ENCODE measurements at regions not wholly inside any gene's neighbourhood (a gene's known extent, or its start where the extent isn't known, plus 50 kb on each side); places are given as distances from the start of the nearest gene placed in this dataset.

GRCh38 chr3:40705663-40706062 is 180.9 kb downstream of the ZNF621 start:
- no peak for DNase-seq

- no peak for DNase-seq
Measured at GRCh38 chr3:40713306-40713705, 188.5 kb downstream of the ZNF621 start.

- DNase-seq, result no peak
Measured at GRCh38 chr3:40713795-40714194, 189.0 kb downstream of the ZNF621 start.

GRCh38 chr3:40714771-40715345 is 190.1 kb downstream of the ZNF621 start:
- no peak for DNase-seq

- no peak for DNase-seq
Measured at GRCh38 chr3:40715551-40715950, 190.8 kb downstream of the ZNF621 start.

GRCh38 chr3:40717471-40717870 is 192.7 kb downstream of the ZNF621 start:
- no peak for DNase-seq

- DNase-seq, result no peak
Measured at GRCh38 chr3:40718209-40718608, 193.4 kb downstream of the ZNF621 start.

- no peak for DNase-seq
Measured at GRCh38 chr3:40718681-40719080, 193.9 kb downstream of the ZNF621 start.

GRCh38 chr3:40719660-40720287 is 195.0 kb downstream of the ZNF621 start:
- no peak for DNase-seq

- DNase-seq, result no peak
Measured at GRCh38 chr3:40720341-40720740, 195.6 kb downstream of the ZNF621 start.

GRCh38 chr3:40720863-40721262 is 196.1 kb downstream of the ZNF621 start:
- DNase-seq, result no peak

GRCh38 chr3:40723083-40723660 is 198.4 kb downstream of the ZNF621 start:
- DNase-seq, result no peak

GRCh38 chr3:40725031-40725430 is 200.3 kb downstream of the ZNF621 start:
- no peak for DNase-seq

GRCh38 chr3:40731445-40731844 is 206.7 kb downstream of the ZNF621 start:
- DNase-seq, result no peak

- no peak for DNase-seq
Measured at GRCh38 chr3:40736943-40737342, 212.2 kb downstream of the ZNF621 start.

- DNase-seq, result no peak
Measured at GRCh38 chr3:40737343-40737742, 212.6 kb downstream of the ZNF621 start.

GRCh38 chr3:40739971-40740370 is 215.2 kb downstream of the ZNF621 start:
- DNase-seq, result no peak

GRCh38 chr3:40741729-40742128 is 217.0 kb downstream of the ZNF621 start:
- no peak for DNase-seq

GRCh38 chr3:40745381-40746106 is 220.8 kb downstream of the ZNF621 start:
- DNase-seq, result no peak

GRCh38 chr3:40751666-40752065 is 226.9 kb downstream of the ZNF621 start:
- no peak for DNase-seq

GRCh38 chr3:40752492-40752891 is 227.7 kb downstream of the ZNF621 start:
- DNase-seq, result no peak

- no peak for DNase-seq
Measured at GRCh38 chr3:40753291-40753770, 228.6 kb downstream of the ZNF621 start.

- DNase-seq, result no peak
Measured at GRCh38 chr3:40753951-40754350, 229.2 kb downstream of the ZNF621 start.

GRCh38 chr3:40754994-40755393 is 230.2 kb downstream of the ZNF621 start:
- no peak for DNase-seq

Measured in HCEC 1CT (cell line).